DMS114 treated with DMSO at 0.1 percent for 48 hours (cell line): ENCODE measurements at regions not wholly inside any gene's neighbourhood (a gene's known extent, or its start where the extent isn't known, plus 50 kb on each side); places are given as distances from the start of the nearest gene placed in this dataset.
"Not testable (repeated sequence)": the region's sequence is repeated elsewhere in the genome, so short reads cannot be mapped to it uniquely, and the experiment has no call there.

Source experiments
- DNase-seq: peaks from one replicate; lab custom pipeline; 2025; ENCODE audit not compliant: unreplicated experiment; lab: John Stamatoyannopoulos, UW

DNA sequence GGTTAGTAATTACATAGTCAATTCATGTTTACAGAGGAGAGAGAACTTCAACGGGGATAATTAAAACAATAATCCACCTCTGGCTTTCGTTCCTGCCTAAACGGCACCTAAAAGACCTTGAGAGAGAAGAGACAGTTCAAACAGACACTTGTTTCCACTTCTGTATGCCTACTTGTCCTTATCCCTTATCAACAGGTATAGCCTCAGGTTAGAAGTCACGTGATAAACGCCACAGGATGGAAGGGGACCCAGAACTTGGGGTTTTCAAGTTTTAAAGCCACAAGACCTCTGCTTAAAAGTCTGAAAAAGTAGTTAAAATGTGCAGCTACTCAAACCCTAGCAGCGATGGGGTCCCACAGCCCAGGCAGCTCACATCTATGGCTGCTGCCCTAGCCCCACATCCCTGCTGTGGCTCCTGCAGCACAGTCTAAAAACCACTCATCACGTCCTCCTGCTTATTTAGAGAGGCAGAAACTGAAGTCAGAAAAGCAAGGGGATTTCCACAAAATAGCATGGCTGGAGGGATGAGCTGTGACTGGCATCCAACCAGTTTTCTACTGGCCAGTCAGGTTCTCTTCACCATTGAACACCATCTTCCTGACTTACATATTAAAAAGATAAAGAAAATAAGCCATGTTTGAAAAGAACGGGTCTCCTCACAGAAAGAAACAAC is 51.2 kb upstream of the SEC16B start:
- DNase-seq, result no peak

DNA sequence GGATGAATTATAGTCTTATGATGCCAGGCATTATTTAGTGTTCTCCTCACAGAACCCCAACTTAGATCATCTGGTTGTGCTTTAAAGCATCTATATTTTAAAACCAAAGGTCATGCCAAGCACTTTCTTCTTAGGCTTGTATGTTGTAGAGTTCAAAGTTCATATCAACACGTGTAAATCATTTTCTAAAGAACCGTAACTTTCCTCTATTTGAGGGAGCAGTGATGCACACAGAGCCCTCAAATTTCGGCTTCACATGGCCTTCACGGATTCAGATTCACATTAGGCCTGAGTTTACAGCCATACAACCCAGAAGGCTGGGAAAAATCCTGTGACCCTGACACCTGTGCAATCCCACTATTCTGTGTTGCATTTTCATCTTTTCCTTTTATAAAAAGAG is 52.1 kb upstream of the SEC16B start:
- no peak for DNase-seq

DNA sequence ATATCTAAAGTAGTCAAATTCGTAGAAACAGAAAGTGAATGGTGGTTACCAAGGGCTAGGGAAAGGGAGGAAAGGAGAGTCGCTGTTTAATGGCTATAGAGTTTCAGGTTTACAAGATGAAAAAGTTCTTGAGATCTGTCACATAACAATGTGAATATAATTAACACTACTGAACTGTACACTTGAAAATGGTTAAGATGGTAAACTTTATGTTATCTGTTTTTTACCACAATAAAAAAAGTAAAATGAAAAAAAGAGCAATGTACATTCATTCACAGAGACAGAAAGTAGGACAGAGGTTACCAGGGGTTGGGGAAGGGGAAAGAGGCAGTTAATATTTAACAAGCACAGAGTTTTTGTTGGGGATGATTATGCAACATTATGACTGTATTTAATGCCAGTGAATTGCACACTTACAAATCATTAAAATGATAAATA is 53.3 kb upstream of the SEC16B start:
- DNase-seq, result no peak

DNA sequence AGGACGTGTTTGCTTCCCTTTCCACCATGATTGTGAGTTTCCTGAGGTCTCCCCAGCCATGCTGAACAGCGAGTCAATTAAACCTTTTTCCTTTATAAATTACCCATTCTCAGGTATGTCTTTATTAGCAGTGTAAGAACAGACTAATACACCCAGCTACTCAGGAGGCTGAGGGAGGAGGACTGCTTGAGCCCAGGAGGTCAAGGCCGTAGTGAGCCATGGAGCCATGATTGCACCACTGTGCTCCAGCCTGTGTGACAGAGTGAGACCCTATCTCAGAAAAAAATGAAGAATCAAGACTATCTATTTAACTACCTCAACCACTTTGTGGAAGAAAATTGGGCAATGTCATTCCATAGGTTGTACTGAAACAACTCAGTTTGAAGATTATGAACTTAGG is 54.6 kb upstream of the SEC16B start:
- no peak for DNase-seq

DNA sequence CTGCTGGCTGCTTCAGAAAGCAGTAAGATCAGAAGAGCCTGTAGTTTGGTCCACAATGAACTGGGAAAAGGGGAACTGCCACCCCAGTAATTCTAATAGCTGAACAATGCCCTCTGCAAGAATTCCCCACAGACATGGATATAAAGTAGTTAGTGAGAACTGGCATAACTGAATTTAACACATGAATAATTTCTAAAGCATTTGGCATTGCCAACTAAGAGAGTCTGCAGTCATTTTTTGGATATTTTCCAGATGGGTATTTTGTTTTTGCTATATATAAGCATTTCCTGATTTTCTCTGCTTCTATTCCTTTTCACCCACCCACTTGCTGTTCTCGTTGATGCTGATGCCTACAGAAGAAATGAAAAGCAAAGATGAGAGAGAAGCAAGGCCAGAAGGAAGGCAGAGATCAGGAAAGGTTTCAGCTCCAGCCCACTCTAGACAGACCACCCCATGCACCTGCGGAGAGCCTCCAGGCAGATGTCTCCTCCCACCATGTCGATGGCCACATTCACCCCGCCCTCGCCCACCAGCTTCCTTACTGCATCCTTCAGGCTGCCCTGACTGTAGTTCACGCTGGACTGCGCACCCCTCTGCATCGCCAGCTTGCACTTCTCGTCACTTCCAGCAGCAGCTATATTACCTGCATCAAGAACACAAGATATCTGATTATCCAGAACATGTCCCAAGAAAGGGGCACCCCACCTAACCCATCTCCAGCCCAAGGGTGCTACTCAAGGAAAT is 55.9 kb upstream of the SEC16B start:
- no peak for DNase-seq

DNA sequence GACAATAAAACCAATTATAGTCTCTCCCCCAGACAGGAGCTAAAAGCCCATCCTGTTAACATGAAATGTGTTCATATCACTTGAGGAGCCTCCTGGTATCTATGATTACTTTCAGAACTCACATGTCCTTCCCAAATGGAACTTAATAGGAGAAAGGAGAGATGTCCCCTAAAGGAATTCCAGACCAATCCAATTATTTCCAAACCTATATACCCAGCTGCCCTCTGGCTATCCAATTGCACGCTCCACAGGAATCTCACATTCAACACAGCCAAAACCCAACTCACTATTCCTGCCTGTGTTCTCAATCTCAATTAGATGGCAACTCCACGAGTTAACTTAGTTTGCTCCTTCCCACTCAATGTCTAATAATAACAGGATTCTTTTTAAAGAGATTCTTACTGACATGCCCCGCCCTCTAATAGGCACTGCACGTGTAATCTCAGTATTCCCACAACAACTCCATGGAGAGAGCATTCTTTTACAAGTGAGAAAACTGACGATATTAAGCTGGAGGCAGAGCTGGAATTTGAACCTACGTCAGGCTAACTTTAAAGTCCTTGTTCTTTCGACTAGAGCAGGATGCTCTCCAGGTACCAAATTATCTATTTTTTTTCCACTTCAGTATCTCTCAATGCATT is 59.1 kb upstream of the SEC16B start:
- DNase-seq, result no peak

DNA sequence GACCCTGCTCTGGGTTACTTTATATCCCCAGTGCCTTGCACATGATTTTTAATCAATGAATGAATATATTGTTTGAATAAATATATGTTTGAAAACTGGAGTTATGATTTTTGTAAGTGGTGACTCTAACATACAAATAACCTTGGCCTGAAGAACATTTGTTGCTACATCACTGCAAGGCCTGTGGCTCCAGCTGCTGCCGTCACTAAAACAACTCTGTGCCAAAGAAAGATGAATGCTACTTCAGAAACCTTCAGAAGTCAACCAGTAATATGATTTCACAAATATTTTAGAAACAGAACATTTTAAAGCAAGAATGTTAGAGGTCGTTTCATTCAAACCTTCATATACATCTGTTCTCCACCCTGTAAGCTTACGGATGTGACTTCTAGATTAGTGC is 60.6 kb upstream of the SEC16B start:
- DNase-seq, result no peak

DNA sequence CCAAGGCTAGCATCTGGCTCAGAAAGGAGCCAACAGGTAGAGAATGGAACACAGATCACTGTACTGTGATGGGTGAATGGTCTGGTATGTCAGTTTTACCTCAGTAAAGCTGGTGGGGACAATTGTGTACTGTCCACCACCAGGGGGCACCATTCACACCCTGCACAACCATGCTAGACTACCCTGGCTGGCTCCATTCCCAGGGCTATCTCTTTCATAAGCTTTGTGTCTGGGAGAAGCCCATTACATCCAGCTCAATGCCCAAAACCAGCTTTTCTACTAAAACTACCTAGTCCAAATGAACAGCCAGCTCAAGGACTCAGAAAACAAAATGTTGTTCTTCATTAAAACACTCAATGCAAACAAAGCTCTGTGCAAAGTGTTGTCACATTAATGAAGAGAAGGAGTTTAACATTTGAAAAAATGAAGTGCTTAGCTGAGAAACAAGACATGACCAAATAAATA is 62.0 kb upstream of the RASAL2 start:
- DNase-seq, result peak; percentile 30

DNA sequence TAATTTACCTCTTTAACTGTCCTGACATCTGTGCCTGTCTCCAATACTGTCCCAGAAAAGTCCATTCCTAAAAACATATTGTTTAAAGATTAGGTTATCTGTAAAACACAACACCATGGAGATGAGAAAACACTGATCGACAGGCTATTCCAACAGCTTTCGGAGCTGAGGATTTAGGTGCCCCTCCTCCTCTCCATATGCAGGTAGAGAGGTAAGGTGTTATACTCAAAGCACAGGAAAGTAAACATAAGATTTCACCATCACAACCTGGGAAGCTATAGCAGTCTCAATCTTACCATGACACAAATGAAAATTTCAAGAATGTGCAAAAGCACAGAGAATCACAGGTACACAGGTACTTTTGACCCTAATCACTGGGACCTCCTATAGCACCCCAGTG is 60.9 kb upstream of the RASAL2 start:
- no peak for DNase-seq

DNA sequence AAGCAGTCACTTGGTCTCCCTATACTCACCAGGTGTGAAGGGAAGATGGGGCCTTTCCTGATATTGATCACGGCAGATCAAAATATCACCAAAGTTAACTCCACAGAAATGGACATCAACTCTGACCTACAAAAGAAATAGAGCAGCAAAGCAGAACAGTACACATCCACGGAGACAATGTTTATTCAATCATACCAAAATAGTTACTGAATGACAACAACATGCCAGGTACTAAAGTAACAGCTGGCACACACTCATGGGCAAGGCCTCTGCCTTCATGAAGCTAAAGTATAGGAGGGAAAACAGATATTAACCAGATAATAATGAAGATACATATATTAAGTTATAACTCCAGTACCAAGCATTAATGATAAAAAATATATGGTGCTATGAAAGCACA is 59.2 kb upstream of the RASAL2 start:
- DNase-seq, result no peak

DNA sequence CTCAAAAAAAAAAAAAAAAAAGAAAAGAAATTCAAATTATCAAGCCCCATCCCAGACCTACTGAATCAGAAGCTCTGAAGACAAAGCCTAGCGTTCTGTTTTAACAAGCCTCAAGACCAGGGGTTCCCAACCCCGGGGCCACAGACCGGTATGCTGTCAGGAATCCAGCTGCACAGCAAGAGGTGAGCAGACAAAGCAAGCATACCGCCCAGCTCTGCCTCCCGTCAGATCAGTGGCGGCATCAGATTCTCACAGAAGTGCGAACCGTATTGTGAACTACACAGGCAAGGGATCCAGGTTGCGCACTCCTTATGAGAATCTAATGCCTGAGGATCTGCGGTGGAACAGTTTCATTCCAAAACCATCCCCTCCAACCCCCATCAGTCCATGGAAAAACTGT is 57.8 kb upstream of the RASAL2 start:
- DNase-seq, result no peak

DNA sequence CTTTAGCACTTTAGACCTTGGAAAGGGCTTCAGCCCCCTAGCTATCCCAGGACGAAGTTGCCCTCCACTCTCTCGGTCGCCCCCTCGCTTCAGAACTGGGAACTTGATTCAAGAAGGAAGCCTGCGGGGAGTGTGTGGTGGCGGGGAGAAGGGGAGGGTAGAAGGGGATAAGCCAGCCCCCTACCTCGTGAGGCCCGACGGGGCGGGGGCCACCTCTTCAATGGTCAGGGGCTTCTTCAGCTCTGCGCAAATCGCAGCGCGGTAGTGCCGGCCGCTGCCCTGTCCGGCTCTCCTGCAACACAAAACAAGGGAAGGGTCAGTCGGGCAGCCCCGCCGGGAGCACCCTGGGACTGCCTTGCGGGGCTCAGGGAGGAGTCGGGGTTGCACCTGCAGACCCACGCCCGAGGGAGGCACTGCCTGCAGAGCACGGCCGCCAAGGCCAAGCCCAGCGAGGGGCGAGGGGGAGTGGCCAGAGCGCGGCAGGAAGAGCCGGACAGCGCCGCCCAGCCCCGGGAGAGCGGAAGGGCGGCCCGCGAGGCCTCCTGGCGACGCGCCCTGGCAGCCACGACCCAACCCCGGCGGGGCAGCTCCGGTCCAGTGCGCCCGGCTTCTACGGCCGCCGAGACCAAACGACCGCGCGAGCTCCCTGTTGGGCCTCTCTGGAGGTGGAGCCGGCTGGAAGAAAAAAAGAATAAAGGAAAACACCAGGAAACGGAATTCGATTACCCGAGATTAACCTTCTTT is 56.2 kb upstream of the RASAL2 start:
- peak; percentile 43 for DNase-seq

DNA sequence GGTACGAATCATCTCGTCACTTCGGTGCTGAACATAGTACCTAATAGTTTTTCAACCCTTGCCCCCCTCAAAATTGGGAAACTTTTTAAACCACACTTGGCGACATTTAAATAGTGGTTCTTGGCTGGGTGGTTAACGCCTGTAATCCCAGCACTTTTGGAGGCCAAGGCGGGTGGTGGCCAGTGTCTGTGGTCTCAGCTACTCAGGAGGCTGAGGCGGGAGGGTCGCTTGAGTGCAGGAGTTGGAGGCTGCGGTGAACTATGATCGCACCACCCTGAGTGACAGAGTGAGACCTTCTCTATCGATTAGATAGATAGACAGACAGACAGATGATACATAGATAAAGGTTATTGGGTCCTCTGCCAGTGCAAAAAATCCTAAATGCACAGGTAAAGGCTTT is 55.5 kb upstream of the RASAL2 start:
- DNase-seq, result no peak

DNA sequence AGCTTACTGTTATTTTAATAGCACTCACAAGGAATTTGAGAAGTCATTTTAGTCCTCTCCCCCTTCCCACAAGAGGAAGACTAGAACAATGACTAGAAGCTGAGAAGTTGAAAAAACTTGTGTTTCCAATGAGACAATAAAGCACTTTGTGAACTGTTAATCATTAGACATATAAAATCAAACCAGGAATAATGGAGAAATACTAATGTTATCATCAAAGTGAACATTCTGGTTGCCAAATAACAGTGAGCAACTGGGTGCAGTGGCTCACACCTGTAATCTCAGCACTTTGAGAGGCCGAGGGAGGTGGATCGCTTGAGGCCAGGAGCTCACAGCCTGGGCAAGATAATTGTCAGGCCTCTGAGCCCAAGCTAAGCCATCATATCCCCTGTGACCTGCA is 54.0 kb upstream of the RASAL2 start:
- no peak for DNase-seq

DNA sequence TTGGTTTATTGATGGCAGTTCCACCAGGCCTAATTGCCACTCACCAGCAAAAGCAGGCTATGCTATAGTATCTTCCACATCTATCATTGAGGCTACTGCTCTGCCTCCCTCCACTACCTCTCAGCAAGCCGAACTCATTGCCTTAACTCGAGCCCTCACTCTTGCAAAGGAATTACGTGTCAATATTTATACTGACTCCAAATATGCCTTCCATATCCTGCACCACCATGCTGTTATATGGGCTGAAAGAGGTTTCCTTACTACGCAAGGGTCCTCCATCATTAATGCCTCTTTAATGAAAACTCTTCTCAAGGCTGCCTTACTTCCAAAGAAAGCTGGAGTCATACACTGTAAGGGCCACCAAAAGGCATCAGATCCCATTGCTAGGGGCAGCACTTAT is 50.0 kb upstream of the RASAL2 start:
- not testable (repeated sequence) for DNase-seq
